GM03348 (cell line): ENCODE measurements at regions not wholly inside any gene's neighbourhood (a gene's known extent, or its start where the extent isn't known, plus 50 kb on each side); places are given as distances from the start of the nearest gene placed in this dataset.
A peak's percentile ranks its signal among the peaks of the same experiment; 100 is the strongest.
"Not testable (repeated sequence)": the region's sequence is repeated elsewhere in the genome, so short reads cannot be mapped to it uniquely, and the experiment has no call there.

Source experiments
- DNase-seq: peaks from one replicate; pipeline ENCODE4 v3.0.0; 2012; ENCODE audit warnings: low spot score

DNA sequence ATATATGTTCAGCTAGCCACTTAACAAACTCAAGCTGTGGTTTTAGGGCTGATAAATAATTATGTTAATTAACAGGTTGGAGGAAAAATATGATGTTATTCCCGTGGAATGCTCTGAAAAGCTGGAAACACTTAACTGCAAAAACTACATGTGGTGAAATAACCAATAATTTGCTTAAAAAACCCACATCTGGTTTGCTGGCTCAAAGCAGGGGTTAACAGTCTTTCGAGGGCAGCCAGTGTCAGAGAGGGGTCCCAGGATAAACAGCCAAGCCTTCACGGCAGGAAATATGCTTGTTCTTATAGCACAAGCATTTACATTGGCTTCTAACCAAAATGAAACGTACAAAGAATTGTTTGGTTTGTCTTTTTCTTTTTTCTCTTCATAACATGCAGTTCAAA is 254.0 kb upstream of the GAS1 start:
- peak; percentile 59 for DNase-seq

GRCh38 chr9:87206064-87206661 is 258.9 kb upstream of the GAS1 start:
- DNase-seq, result peak; percentile 29

GRCh38 chr9:87210658-87211057 is 263.4 kb upstream of the GAS1 start:
- not testable (repeated sequence) for DNase-seq

- no peak for DNase-seq
Observed at GRCh38 chr9:87211669-87212068, 264.4 kb upstream of the GAS1 start.

GRCh38 chr9:87212605-87213021 is 265.3 kb upstream of the GAS1 start:
- no peak for DNase-seq

- DNase-seq, result no peak
Observed at GRCh38 chr9:87213948-87214347, 266.6 kb upstream of the GAS1 start.

DNA sequence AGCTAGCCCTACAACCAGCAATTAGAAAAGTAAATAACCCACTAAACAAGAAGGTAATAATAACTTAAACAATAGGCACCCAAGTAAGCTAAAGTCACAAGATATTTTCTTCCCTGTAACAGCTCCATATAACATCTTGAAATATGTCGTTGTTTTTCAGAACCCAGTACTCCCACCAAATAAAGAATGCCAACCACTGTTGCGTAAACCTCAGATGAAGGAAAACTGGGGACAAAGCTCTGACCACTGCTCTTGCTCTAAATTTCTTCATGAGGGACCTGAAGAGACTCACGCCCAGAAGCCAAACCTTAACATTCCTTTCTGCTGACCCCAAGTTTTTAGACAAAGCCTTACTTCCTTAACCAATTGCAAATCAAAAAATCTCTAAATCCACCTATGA is 267.7 kb upstream of the GAS1 start:
- no peak for DNase-seq

DNA sequence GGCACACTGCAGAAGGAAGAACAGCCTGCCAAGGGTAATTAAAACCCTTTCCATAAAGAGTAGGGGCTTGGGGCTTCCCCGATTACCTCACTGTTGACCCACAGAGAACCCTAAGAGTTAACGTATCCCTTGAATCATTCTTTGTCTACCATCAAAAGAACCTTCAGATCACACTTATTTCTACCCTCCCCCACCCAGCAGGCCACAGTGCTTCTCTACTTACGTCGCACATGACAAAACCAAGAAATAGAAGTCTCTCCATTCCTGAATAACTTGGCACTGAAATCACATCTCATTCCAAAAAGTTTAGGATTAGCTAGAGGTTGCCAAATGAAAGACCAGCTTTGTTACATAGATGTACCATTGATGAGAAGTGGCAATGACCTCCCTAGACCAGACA is 268.7 kb upstream of the GAS1 start:
- DNase-seq, result no peak

GRCh38 chr9:87216897-87217455 is 269.7 kb upstream of the GAS1 start:
- DNase-seq, result no peak

GRCh38 chr9:87223392-87224246 is 274.0 kb upstream of the DAPK1 start:
- DNase-seq, result no peak

DNA sequence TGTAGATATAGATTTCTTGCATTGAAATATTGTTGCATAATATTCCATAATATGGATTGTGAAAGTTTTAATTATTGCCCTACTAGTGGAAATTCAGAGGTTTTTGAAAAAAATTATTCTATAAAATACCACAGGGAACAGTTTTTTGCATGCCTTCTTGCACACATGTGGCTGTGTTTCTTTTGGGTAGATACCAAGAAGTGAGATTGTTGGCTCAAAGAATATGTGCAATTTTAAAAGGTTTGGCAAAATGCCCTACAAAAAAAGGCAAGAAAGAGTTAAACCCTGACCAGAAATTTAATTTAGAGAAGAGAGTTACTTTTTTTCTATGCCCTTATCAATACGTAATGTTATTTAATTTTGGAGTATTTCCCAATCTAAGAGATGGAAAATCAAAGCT is 270.8 kb upstream of the DAPK1 start:
- no peak for DNase-seq

DNA sequence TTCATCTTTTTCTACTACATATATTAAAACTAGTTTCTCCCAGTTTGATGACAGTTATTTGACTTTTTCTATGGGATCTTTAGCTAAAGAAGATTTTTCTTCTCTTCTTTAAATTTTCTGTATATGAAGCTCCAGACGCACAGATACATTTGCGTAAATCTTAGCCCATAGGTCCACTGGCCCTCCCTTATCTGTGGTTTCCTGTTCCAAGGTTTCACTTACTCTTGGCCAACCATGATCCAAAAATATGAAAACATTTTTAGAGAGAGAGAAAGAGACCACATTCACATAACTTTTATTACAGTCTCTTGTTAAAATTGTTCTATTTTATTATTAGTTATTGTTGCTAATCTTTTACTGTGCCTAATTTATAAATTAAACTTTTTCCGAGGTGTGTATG is 270.2 kb upstream of the DAPK1 start:
- no peak for DNase-seq

- no peak for DNase-seq
Observed at GRCh38 chr9:87229108-87229507, 268.6 kb upstream of the DAPK1 start.

DNA sequence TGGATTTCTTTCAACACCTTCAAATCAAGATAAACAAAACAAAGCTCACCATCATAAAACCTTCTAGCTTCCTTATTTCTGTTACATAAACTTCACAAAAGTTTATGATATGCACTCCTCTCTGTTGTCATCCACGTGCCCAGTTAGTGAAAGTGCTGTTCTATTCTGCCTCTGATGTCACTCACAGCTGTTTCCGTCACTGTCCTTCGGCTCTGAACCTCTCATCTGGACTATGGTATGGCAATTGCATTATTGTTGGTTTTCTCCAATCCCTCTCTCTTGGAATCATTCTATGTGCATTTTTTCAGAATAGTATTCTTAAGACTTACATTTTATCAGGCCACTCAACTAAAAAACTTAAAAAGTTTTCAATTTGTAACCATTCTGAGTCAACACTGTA is 264.2 kb upstream of the DAPK1 start:
- DNase-seq, result no peak

DNA sequence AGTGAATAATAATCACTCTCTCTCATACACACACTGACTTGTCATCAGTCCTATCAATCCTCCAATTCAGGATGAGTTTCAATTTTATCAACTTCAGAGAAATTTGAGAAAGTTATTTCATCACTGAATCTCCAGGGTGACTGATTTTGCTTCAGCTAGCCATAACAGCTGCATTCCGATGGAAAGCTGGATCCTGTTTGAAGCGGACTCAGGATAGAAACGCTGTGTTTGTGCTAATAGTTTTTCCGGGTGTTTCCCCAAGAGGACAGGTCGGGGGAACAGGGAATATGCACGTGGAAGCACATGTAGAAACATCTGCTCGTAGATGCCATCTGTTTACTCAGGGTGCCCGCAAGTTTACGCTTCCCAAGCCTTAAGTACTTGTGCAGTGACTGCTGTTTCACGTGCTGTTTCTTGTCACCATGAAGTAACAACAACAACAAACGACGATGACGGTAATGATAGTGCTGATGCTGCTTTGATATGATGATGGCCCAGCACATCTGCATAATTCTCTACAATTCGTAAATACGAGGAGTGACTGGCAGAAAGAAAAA is 263.7 kb upstream of the DAPK1 start:
- DNase-seq, result no peak

- no peak for DNase-seq
Observed at GRCh38 chr9:87234854-87235253, 262.8 kb upstream of the DAPK1 start.

DNA sequence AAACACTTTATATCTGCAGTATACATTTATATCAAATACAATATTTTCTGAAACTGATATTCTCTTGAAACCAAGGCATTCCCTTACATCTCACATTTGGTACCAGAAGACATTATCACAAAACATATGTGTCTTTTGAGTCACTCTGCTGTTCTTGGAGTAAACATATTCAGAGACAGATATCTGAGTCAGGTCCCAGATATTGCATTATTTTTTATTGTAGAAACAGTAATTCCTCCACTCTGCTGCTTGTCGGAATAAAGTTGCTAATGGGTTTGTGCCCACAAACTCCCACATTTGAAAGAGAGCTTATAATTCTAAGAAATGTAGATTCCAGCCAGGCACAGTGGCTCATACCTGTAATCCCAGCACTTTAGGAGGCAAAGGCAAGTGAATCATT is 261.1 kb upstream of the DAPK1 start:
- peak; percentile 13 for DNase-seq

- no peak for DNase-seq
Observed at GRCh38 chr9:87237336-87237735, 260.3 kb upstream of the DAPK1 start.

- DNase-seq, result no peak
Observed at GRCh38 chr9:87238545-87238944, 259.1 kb upstream of the DAPK1 start.

DNA sequence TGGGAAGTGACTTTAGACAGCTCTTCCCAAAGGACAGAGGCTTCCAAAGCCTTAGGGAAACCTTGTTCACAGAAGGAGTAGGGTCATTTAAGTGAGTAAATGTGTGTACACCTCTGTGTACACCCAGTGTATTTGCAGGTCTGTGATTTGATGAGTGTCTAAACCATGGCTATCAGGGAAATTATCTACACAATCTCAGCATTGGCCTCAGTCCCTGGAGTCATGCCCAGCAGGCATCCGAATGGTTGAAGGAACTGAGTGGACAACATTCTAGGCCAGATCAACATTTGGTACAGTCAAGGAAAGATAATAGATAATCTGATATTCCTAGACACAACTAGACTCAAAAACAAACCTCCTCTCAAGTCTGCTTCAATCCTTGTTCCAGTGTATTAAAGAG is 258.4 kb upstream of the DAPK1 start:
- DNase-seq, result no peak

- no peak for DNase-seq
Observed at GRCh38 chr9:87243602-87244001, 254.1 kb upstream of the DAPK1 start.

- no peak for DNase-seq
Observed at GRCh38 chr9:87245271-87245670, 252.4 kb upstream of the DAPK1 start.

DNA sequence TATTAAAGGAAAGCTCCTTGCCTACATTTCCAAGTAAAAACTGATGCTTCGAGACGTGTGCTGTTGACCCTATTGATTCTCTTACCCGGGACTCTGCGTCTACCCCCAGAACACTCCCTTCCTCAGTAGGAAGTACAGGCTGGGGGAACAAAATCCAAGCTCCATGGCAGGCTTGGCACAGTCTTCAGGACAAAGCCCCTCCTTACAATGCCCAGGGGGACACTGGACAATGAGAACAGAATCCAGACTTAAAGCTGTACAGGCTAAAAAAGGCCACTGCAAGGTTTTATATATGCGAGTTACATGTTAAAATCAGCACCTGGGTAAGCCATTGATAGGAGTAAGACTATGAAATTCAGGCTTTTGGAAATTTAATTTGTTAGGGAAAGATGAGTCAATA is 250.6 kb upstream of the DAPK1 start:
- no peak for DNase-seq
